ENCODE measurements at regions not wholly inside any gene's neighbourhood (a gene's known extent, or its start where the extent isn't known, plus 50 kb on each side); places are given as distances from the start of the nearest gene placed in this dataset.

- no peak overlapping the region for H3K4me3 ChIP-seq (ENCODE audit: low read depth, low read length)
- in situ Hi-C loops (cut with HindIII; ENCODE audit: low sequenced_read_pairs), result no loop called here
- TF ChIP-seq CTCF (IDR thresholded peaks at IDR 0.05; ENCODE audit: low read depth, low read length), result no peak
- DNase-seq (ENCODE audit: low read depth, low spot score), result no peak
These were observed 67.9 kb upstream of the ARX start for GRCh38 chrX:25083661-25084060.

GRCh38 chrX:25079020-25079419 is 63.3 kb upstream of the ARX start:
- no peak for DNase-seq (ENCODE audit: low read depth, low spot score)
- no peak for TF ChIP-seq CTCF (IDR thresholded peaks at IDR 0.05; ENCODE audit: low read depth, low read length)
- H3K4me3 ChIP-seq (ENCODE audit: low read depth, low read length), result no peak overlapping the region
- in situ Hi-C loops (cut with HindIII; ENCODE audit: low sequenced_read_pairs), result no loop called here

DNA sequence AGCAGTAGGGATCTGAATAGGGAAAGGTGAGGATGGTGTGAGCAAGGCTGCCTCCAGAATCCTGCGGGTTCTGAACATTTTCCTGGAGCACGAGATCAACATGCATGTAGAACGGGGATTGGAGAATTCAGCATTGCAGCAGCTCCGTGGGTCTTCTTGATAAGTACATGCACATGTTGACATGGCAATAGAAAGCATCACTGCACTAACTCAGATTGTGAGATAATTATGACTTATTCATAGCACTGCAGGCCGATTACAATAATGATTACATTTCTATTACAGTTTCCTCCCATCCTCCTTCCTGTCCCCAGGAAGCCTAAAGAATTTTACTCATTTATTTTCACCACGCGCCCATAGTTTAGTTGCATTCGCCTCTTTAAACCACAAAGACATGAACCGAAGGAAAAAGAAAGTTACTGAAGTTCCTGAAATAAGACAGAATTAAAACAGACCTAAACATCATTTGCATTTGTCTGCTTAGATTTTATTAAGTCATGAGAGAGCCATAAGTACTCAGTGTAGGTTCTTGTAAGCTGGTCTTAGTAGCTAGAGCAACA is 61.3 kb upstream of the ARX start:
- in situ Hi-C loops (cut with HindIII; ENCODE audit: low sequenced_read_pairs), result no loop called here
- no peak overlapping the region for H3K4me3 ChIP-seq (ENCODE audit: low read depth, low read length)
- DNase-seq (ENCODE audit: low read depth, low spot score), result no peak
- no peak for TF ChIP-seq CTCF (IDR thresholded peaks at IDR 0.05; ENCODE audit: low read depth, low read length)

- no peak overlapping the region for H3K4me3 ChIP-seq (ENCODE audit: low read depth, low read length)
- in situ Hi-C loops (cut with HindIII; ENCODE audit: low sequenced_read_pairs), result no loop called here
- no peak for DNase-seq (ENCODE audit: low read depth, low spot score)
- no peak for TF ChIP-seq CTCF (IDR thresholded peaks at IDR 0.05; ENCODE audit: low read depth, low read length)
These were observed 56.5 kb upstream of the ARX start for GRCh38 chrX:25072247-25072646.

DNA sequence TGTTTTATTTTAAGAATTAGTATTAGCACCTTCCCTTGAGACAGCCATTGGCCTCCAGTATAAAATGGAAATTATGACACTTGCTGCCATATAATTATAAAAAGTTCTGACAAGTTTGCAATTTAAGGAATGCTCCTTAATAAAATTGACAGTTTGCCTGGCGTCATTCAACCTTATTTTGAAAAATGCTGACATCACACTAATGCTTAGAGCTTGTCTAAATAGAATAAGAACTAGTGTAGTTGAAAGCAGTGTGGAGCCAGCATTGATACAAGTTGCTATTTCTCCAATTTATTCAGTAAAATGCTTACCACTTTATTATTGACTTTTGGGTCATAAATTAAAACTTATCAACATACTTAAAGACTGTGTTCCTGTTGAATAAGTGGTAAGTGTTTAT is 54.3 kb upstream of the ARX start:
- in situ Hi-C loops (cut with HindIII; ENCODE audit: low sequenced_read_pairs), result no loop called here
- H3K4me3 ChIP-seq (ENCODE audit: low read depth, low read length), result no peak overlapping the region
- DNase-seq (ENCODE audit: low read depth, low spot score), result no peak
- TF ChIP-seq CTCF (IDR thresholded peaks at IDR 0.05; ENCODE audit: low read depth, low read length), result no peak

DNA sequence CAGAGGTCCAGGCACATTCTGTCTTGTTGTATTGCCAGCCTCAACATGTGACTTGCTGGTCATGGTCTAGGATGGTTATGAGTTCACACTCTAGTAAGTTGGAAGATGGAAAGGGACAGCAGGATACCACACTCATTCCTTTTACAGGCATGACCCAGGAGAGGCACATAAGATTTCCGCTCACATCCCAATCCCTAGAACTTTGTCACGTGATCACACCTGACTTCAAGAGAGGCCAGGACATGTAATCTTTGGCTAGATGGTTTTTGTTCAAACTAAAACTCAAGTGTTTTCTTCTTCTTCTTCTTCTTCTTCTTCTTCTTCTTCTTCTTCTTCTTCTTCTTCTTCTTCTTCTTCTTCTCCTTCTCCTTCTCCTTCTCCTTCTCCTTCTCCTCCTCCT is 53.4 kb upstream of the ARX start:
- no peak for TF ChIP-seq CTCF (IDR thresholded peaks at IDR 0.05; ENCODE audit: low read depth, low read length)
- H3K4me3 ChIP-seq (ENCODE audit: low read depth, low read length), result no peak overlapping the region
- DNase-seq (ENCODE audit: low read depth, low spot score), result no peak
- in situ Hi-C loops (cut with HindIII; ENCODE audit: low sequenced_read_pairs), result no loop called here

DNA sequence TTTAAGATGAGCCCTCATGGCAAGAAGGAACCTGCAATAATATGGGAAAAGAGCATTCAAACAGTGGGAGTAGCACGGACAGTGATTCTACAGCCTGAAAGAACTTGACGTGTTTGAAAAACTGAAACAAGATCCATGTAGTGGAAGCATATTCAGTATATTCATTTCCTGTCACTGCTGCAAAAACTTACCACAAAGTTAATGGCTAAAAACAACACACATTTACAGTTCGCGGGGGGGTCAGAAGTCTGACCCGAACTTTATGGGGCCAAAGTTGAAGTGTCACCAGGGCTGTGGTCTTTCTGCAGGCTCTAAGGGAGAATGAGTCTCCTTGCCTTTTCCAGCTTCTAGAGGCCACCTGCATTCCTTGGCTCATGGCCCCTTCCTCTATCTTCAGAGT is 52.6 kb upstream of the ARX start:
- no peak for DNase-seq (ENCODE audit: low read depth, low spot score)
- in situ Hi-C loops (cut with HindIII; ENCODE audit: low sequenced_read_pairs), result no loop called here
- TF ChIP-seq CTCF (IDR thresholded peaks at IDR 0.05; ENCODE audit: low read depth, low read length), result no peak
- no peak overlapping the region for H3K4me3 ChIP-seq (ENCODE audit: low read depth, low read length)
